ENCODE measurements at regions not wholly inside any gene's neighbourhood (a gene's known extent, or its start where the extent isn't known, plus 50 kb on each side); places are given as distances from the start of the nearest gene placed in this dataset.

- DNase-seq (ENCODE audit: extremely low spot score): no peak
- POLR2A ChIA-PET: no interaction called here
- no peak for TF ChIP-seq CTCF (IDR thresholded peaks at IDR 0.05; ENCODE audit: control extremely low read depth, extremely low read depth, low read depth, missing control alignments)
- CTCF ChIA-PET: interaction anchor here (0.6 to 1.9 kb wide), 3 partner anchors 11 to 19 kb away, joined by 3 to 5 read pairs (median 3); no protein-coding TSS in a partner anchor
These were observed 70.2 kb upstream of the SMIM21 start for GRCh38 chr18:75497576-75498235.

DNA sequence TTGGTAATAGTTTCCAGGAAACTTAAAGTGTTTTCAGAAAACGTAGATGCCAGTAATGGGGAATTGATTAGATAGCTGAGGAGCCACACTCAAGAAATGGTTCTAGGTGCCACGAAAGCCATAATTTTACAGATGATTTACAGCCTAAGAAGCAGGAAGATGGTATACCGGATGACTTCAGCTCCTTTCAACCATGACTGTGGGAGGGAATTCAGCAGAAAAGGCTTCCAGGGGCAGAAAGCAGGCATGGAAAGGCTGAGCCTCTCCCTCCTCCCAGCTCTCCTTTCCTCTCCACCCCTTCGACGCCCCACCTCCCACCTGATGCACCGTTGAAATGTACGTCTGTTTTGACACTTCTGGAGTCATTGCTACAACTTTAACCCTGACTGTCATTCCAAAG is 68.6 kb upstream of the SMIM21 start:
- ChIA-PET POLR2A (no interaction called here), CTCF (interaction anchor here (0.8 to 1.4 kb wide), 3 partner anchors 9 to 16 kb away, joined by 3 to 4 read pairs (median 3); no protein-coding TSS in a partner anchor)
- no peak for TF ChIP-seq CTCF (IDR thresholded peaks at IDR 0.05; ENCODE audit: control extremely low read depth, extremely low read depth, low read depth, missing control alignments)
- DNase-seq (ENCODE audit: extremely low spot score): no peak

GRCh38 chr18:75492852-75493251 is 65.3 kb upstream of the SMIM21 start:
- CTCF ChIA-PET: no interaction called here
- no peak for TF ChIP-seq CTCF (IDR thresholded peaks at IDR 0.05; ENCODE audit: control extremely low read depth, extremely low read depth, low read depth, missing control alignments)
- no peak for DNase-seq (ENCODE audit: extremely low spot score)
- POLR2A ChIA-PET: no interaction called here

- CTCF ChIA-PET: interaction anchor here (0.8 to 1.0 kb wide), 2 partner anchors 8 to 12 kb away, joined by 3 read pairs; no protein-coding TSS in a partner anchor
These were observed 63.9 kb upstream of the SMIM21 start for GRCh38 chr18:75491361-75491760.

DNA sequence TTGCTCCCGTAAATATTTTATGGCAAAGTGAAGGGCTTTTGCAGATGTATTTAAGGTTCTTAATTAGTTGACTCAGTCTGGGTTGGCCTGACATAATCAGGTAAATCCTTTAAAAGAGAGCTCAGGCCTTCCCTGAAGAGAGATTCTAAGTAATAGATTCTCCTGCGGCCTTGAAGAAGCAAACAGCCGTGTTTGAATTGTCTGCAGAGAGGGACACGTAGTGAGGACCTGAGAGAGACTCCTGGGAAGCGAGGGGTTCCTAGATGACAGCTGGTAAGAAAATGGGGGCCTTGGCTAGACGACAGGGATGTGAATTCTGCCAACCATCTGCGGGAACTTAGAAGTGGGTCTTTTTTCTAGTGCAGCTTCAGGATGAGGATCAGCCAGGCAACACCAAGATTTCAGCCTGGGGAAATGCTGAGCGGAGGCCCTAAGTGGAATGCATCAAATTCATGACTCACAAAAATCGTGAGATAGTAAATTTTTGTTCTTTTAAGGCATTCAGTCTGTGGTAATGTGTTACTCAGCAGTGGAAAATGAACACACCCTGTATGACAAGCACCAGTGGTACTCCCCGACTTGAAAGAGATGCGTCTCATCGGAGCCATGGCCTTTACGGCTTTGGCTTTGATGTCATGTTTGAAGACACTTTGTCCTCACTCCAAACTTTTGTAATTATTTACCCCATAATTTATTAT is 62.1 kb upstream of the SMIM21 start:
- TF ChIP-seq CTCF (IDR thresholded peaks at IDR 0.05; ENCODE audit: control extremely low read depth, extremely low read depth, low read depth, missing control alignments): no peak
- CTCF ChIA-PET: no interaction called here
- no peak for DNase-seq (ENCODE audit: extremely low spot score)
- POLR2A ChIA-PET: no interaction called here

More at GRCh38 chr18:75491361-75491760, 63.9 kb upstream of the SMIM21 start:
- no peak for DNase-seq (ENCODE audit: extremely low spot score)
- POLR2A ChIA-PET: no interaction called here
- no peak for TF ChIP-seq CTCF (IDR thresholded peaks at IDR 0.05; ENCODE audit: control extremely low read depth, extremely low read depth, low read depth, missing control alignments)

DNA sequence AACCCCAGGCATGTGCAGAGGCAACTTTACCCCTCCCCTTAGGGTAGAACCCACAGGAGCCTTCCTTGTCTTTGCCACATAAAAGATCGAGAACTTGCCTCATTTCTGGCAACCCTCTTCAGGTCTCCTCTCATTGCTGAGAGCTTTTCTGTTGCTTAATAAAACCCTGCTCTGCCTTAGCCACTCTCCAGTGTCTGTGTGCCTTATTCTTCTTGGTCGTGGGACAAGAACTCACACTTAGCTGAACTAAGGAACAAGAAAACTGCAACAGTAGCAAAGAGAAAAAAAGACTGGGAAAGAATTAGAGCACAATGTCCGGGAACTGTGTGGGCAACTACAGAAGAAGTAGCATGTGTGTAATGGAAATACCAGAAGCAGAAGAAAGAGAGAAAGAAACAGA is 56.2 kb upstream of the SMIM21 start:
- ChIA-PET CTCF (interaction anchor here (1.1 kb wide), 1 partner anchor 22 kb away, joined by 3 read pairs; no protein-coding TSS in a partner anchor), POLR2A (no interaction called here)

More for the DNA sequence above, 56.2 kb upstream of the SMIM21 start:
- no peak for DNase-seq (ENCODE audit: extremely low spot score)
- TF ChIP-seq CTCF (IDR thresholded peaks at IDR 0.05; ENCODE audit: control extremely low read depth, extremely low read depth, low read depth, missing control alignments): no peak
